H1 (cell line): ENCODE measurements at regions not wholly inside any gene's neighbourhood (a gene's known extent, or its start where the extent isn't known, plus 50 kb on each side); places are given as distances from the start of the nearest gene placed in this dataset.

ENCODE experiments used
- CTCF ChIA-PET: fragments of 300-600 bp; sonication (Branson Sonifier 250); formaldehyde crosslinking; loops from one replicate; lab custom pipeline; 2021; ENCODE audit not compliant: partially characterized antibody; lab: Charles Lee
- POLR2A ChIA-PET: fragments of 300-600 bp; sonication (Branson Sonifier 250); formaldehyde crosslinking; loops from one replicate; lab custom pipeline; 2021; ENCODE audit warnings: inconsistent platforms; ENCODE audit not compliant: partially characterized antibody; lab: Charles Lee
- DNase-seq, 2 experiments: peaks; one replicate each; pipeline versions ENCODE4 v3.0.0 to v3.0.0-alpha.2; 2010 to 2022; ENCODE audit warnings: low spot score in 2 of 2, low read depth in 1 of 2, mixed read lengths in 1 of 2
- FAIRE-seq: peaks from 2 replicates; lab custom pipeline; 2011; peaks lifted over from hg19 to GRCh38; lab: Jason Lieb, UNC
- H2AFZ ChIP-seq: 2 replicates; pipeline ENCODE4 v1.8.1; 2012; ENCODE audit warnings: low read length, inconsistent platforms
- H2AK5ac ChIP-seq: 2 replicates; pipeline ENCODE4 v1.6.1; 2013; ENCODE audit warnings: low read depth, low read length
- H2BK120ac ChIP-seq: replicated peaks from 2 replicates; pipeline ENCODE3; 2013; ENCODE audit warnings: low read depth, low read length, inconsistent platforms
- H2BK12ac ChIP-seq: 2 replicates; pipeline ENCODE4 v1.6.1; 2013; ENCODE audit warnings: low read depth, low read length
- H2BK15ac ChIP-seq: 2 replicates; pipeline ENCODE4 v1.6.1; 2013; ENCODE audit warnings: low read length
- H2BK20ac ChIP-seq: 2 replicates; pipeline ENCODE4 v1.6.1; 2013; ENCODE audit warnings: low read length
- H2BK5ac ChIP-seq: 2 replicates; pipeline ENCODE4 v1.6.1; 2013; ENCODE audit warnings: low read depth, low read length
- H3K14ac ChIP-seq: 2 replicates; pipeline ENCODE4 v1.6.1; 2013; ENCODE audit warnings: inconsistent platforms; ENCODE audit not compliant: insufficient read length
- H3K18ac ChIP-seq: 2 replicates; pipeline ENCODE4 v1.6.1; 2013; ENCODE audit warnings: low read length; ENCODE audit errors: extremely low read depth
- H3K23ac ChIP-seq: 2 replicates; pipeline ENCODE4 v1.6.1; 2013; ENCODE audit warnings: inconsistent platforms; ENCODE audit not compliant: insufficient read length
- H3K23me2 ChIP-seq: 2 replicates; pipeline ENCODE4 v1.6.1; 2013; ENCODE audit warnings: low read depth, low read length
- H3K27ac ChIP-seq: 2 replicates; pipeline ENCODE4 v1.6.1; 2011; ENCODE audit warnings: low read depth, low read length, inconsistent platforms
- H3K27me3 ChIP-seq, 4 experiments: replicated peaks in 1 of 4; 1 replicate in 1 of 4; 2 replicates in 3 of 4; pipeline versions ENCODE4 v1.6.1 to v1.8.1; 2011 to 2013; ENCODE audit warnings: low read length in 3 of 4, mild to moderate bottlenecking in 3 of 4, inconsistent platforms in 2 of 4, mixed read lengths in 2 of 4, moderate library complexity in 1 of 4; ENCODE audit not compliant: control insufficient read depth in 3 of 4, insufficient read depth in 3 of 4; ENCODE audit errors: extremely low read depth in 1 of 4
- H3K36me3 ChIP-seq, 4 experiments: 2 replicates each; pipeline versions ENCODE4 v1.6.1 to v1.8.1; 2011 to 2013; ENCODE audit warnings: mild to moderate bottlenecking in 4 of 4, low read length in 3 of 4, moderate library complexity in 2 of 4, control low read depth in 1 of 4, inconsistent platforms in 1 of 4; ENCODE audit not compliant: insufficient read depth in 4 of 4, control insufficient read depth in 2 of 4
- H3K4ac ChIP-seq: replicated peaks from 2 replicates; pipeline ENCODE3; 2013; ENCODE audit warnings: low read length, low read depth, mixed read lengths, inconsistent platforms; ENCODE audit not compliant: insufficient read length
- H3K4me1 ChIP-seq, 4 experiments: replicated peaks in 1 of 4; 1 replicate in 1 of 4; 2 replicates in 3 of 4; pipeline versions ENCODE4 v1.6.1 to v1.8.1; 2011 to 2013; ENCODE audit warnings: low read length in 3 of 4, inconsistent platforms in 2 of 4, mixed read lengths in 1 of 4; ENCODE audit not compliant: insufficient read depth in 4 of 4, control insufficient read depth in 3 of 4
- H3K4me2 ChIP-seq, 2 experiments: 2 replicates each; pipeline versions ENCODE4 v1.6.1 to v1.8.1; 2011 to 2013; ENCODE audit warnings: low read depth in 2 of 2, low read length in 2 of 2, control low read depth in 1 of 2, inconsistent platforms in 1 of 2, mild to moderate bottlenecking in 1 of 2; ENCODE audit not compliant: insufficient read depth in 1 of 2
- H3K4me3 ChIP-seq, 4 experiments: fragments of 200-600, 300-600 bp in 1 of 4; sonication (generic), shearing (Covaris generic), sonication (Bioruptor Twin) in 1 of 4; 2 replicates each; pipeline versions ENCODE4 v1.5.1 to v1.8.1; 2011 to 2016; ENCODE audit warnings: low read length in 4 of 4, low read depth in 3 of 4, control low read depth in 2 of 4, inconsistent platforms in 2 of 4, mild to moderate bottlenecking in 2 of 4, mixed read lengths in 1 of 4, moderate library complexity in 1 of 4; ENCODE audit not compliant: insufficient read depth in 2 of 4; ENCODE audit errors: extremely low read depth in 1 of 4
- H3K56ac ChIP-seq: replicated peaks from 2 replicates; pipeline ENCODE3; 2013; ENCODE audit warnings: low read depth, mild to moderate bottlenecking, mixed read lengths, low read length, inconsistent platforms; ENCODE audit not compliant: insufficient read length
- H3K79me1 ChIP-seq: 2 replicates; pipeline ENCODE4 v1.6.1; 2013; ENCODE audit warnings: low read depth, low read length, control low read depth
- H3K79me2 ChIP-seq, 2 experiments: 2 replicates each; pipeline versions ENCODE4 v1.6.1 to v1.8.1; 2012 to 2013; ENCODE audit warnings: low read length in 2 of 2, mild to moderate bottlenecking in 2 of 2, inconsistent platforms in 1 of 2; ENCODE audit not compliant: insufficient read depth in 2 of 2, control insufficient read depth in 1 of 2
- H3K9ac ChIP-seq, 4 experiments: replicated peaks in 1 of 4; 1 replicate in 1 of 4; 2 replicates in 3 of 4; pipeline versions ENCODE4 v1.6.1 to v1.8.1; 2011 to 2013; ENCODE audit warnings: low read depth in 3 of 4, low read length in 3 of 4, control low read depth in 2 of 4, mild to moderate bottlenecking in 2 of 4, moderate library complexity in 2 of 4, inconsistent platforms in 1 of 4; ENCODE audit errors: extremely low read depth in 1 of 4
- H3K9me3 ChIP-seq, 2 experiments: 2 replicates each; pipeline versions ENCODE4 v1.6.1 to v1.8.1; 2012 to 2013; ENCODE audit warnings: mild to moderate bottlenecking in 2 of 2, moderate library complexity in 2 of 2, control low read depth in 1 of 2, inconsistent platforms in 1 of 2, low read depth in 1 of 2, low read length in 1 of 2, mixed read lengths in 1 of 2; ENCODE audit not compliant: insufficient read depth in 2 of 2
- H4K20me1 ChIP-seq, 2 experiments: replicated peaks in 1 of 2; 2 replicates each; pipeline versions ENCODE3 to v1.8.1; 2011 to 2013; ENCODE audit warnings: inconsistent platforms in 2 of 2, low read length in 2 of 2, mild to moderate bottlenecking in 1 of 2; ENCODE audit not compliant: insufficient read depth in 2 of 2, control insufficient read depth in 1 of 2
- H4K5ac ChIP-seq: 2 replicates; pipeline ENCODE4 v1.6.1; 2013; ENCODE audit warnings: low read length, low read depth, mixed read lengths, inconsistent platforms; ENCODE audit not compliant: insufficient read length
- H4K8ac ChIP-seq: 2 replicates; pipeline ENCODE4 v1.8.0; 2013; ENCODE audit warnings: mild to moderate bottlenecking, moderate library complexity, low read length, inconsistent platforms; ENCODE audit not compliant: insufficient read depth; ENCODE audit errors: extremely low read depth
- H4K91ac ChIP-seq: replicated peaks from 2 replicates; pipeline ENCODE3; 2013; ENCODE audit warnings: low read length, mixed read lengths, inconsistent platforms; ENCODE audit not compliant: insufficient read length
- EP300 ChIP-seq, 2 experiments: IDR thresholded peaks; 1 replicate in 1 of 2; 2 replicates in 1 of 2; pipeline ENCODE4 v1.6.1; 2011 to 2012; ENCODE audit warnings: low read depth in 2 of 2, low read length in 2 of 2, mild to moderate bottlenecking in 2 of 2, borderline replicate concordance in 1 of 2, inconsistent platforms in 1 of 2, moderate library complexity in 1 of 2
- POU5F1 ChIP-seq: IDR thresholded peaks from 2 replicates; pipeline ENCODE4 v1.6.1; 2011; ENCODE audit warnings: low read depth, mild to moderate bottlenecking, low read length, moderate library complexity
- RFX5 ChIP-seq: IDR thresholded peaks from 2 replicates; pipeline ENCODE4 v1.6.1; 2011; ENCODE audit warnings: low read depth, low read length, improper control_type of control experiment, borderline replicate concordance
- SAP30 ChIP-seq: fragments of 300-600 bp; sonication (generic); IDR thresholded peaks from 2 replicates; pipeline ENCODE4 v1.7.1; 2012; ENCODE audit warnings: low read length, moderate library complexity, mild to moderate bottlenecking, inconsistent platforms; ENCODE audit not compliant: insufficient read depth, insufficient replicate concordance
- SIX5 ChIP-seq: IDR thresholded peaks from 2 replicates; pipeline ENCODE4 v1.6.1; 2011; ENCODE audit warnings: mild to moderate bottlenecking, low read depth, low read length
- TAF1 ChIP-seq: IDR thresholded peaks from 2 replicates; pipeline ENCODE4 v1.6.1; 2011; ENCODE audit warnings: mild to moderate bottlenecking, low read depth, low read length
- YY1 ChIP-seq: IDR thresholded peaks from 2 replicates; pipeline ENCODE4 v1.6.1; 2011; ENCODE audit warnings: low read depth, mild to moderate bottlenecking, low read length
- whole genome bisulfite sequencing, 2 experiments: shearing (Covaris generic) in 1 of 2; methylation state at CpG; one replicate each; pipeline versions ENCODE4 v1.1.6 to v1.1.7; 2013 to 2015; ENCODE audit warnings: low lambda C conversion rate in 2 of 2, mixed read lengths in 2 of 2, inconsistent platforms in 1 of 2, low coverage in 1 of 2, missing lambda C conversion rate in 1 of 2; ENCODE audit not compliant: insufficient replicate concordance in 2 of 2, insufficient coverage in 1 of 2, insufficient read length in 1 of 2; ENCODE audit errors: extremely low coverage in 1 of 2, missing lambda C conversion rate in 1 of 2; 5-methylcytosine and 5-hydroxymethylcytosine counted together
- TF ChIP-seq, protein P1 (sequence below): IDR thresholded peaks from 2 replicates; pipeline ENCODE4 v1.6.1; 2012; ENCODE audit warnings: inconsistent platforms

DNA sequence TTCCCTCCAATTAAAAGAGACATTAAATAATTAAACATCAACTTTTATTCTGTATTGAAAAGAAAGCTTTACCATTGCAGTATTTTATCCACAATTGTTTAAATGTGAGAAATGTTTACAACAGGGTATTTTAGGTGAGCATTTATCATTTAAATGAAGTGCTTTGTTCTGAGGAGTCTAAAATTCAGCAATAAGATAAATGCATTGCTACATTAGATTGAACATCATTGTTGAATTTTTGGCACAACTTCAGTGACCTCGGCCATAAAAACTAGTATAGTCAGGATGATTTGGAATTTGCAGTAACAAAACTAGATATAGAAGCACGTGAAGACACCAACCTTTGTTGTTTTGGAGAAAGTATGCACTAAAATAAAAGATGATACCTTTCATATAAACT is 692.9 kb downstream of the USP25 start:
- H2BK12ac ChIP-seq, result no peak overlapping the region
- H3K4me1 ChIP-seq, result no peaks in the 10 kb centered on the region
- no peak overlapping the region for H3K27ac ChIP-seq
- no peak overlapping the region for H2BK5ac ChIP-seq
- H3K79me2 ChIP-seq, result no peaks in the 10 kb centered on the region
- H3K23me2 ChIP-seq, result no peaks in the 10 kb centered on the region
- no peaks in the 10 kb centered on the region for H3K36me3 ChIP-seq
- WGBS, 2 experiments, result 91% methylated on average over 2 of the region's 2 CpGs; no CpG with 5 or more reads in 1 of the 2 experiments
- no peak overlapping the region for H2BK20ac ChIP-seq
- no peak for FAIRE-seq
- H3K4me2 ChIP-seq, result no peak overlapping the region
- TF ChIP-seq EP300 (IDR thresholded peaks at IDR 0.05; ENCODE audit: borderline replicate concordance in 1 of 2, low read depth in 2 of 2, low read length in 2 of 2) (no peak), POU5F1 (no peak), YY1 (no peak), TAF1 (no peak), SAP30 (no peak), RFX5 (no peak), SIX5 (no peak)
- TF ChIP-seq, protein P1, sequence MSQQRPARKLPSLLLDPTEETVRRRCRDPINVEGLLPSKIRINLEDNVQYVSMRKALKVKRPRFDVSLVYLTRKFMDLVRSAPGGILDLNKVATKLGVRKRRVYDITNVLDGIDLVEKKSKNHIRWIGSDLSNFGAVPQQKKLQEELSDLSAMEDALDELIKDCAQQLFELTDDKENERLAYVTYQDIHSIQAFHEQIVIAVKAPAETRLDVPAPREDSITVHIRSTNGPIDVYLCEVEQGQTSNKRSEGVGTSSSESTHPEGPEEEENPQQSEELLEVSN, result no peak
- no peak overlapping the region for H3K9ac ChIP-seq
- no peak overlapping the region for H4K91ac ChIP-seq
- ChIA-PET POLR2A (no interaction called here), CTCF (no interaction called here)
- no peak overlapping the region for H3K23ac ChIP-seq
- no peak overlapping the region for H2AK5ac ChIP-seq
- no peaks in the 10 kb centered on the region for H3K79me1 ChIP-seq
- H2BK120ac ChIP-seq, result no peak overlapping the region
- H2BK15ac ChIP-seq, result no peak overlapping the region
- no peak overlapping the region for H4K8ac ChIP-seq
- H3K27me3 ChIP-seq, result no peaks in the 10 kb centered on the region
- no peak overlapping the region for H2AFZ ChIP-seq
- no peak overlapping the region for H3K56ac ChIP-seq
- H4K5ac ChIP-seq, result no peak overlapping the region
- H3K18ac ChIP-seq, result no peak overlapping the region
- no peak overlapping the region for H3K14ac ChIP-seq
- H3K9me3 ChIP-seq, result no peaks in the 10 kb centered on the region
- H3K4me3 ChIP-seq, result no peak overlapping the region
- H3K4ac ChIP-seq, result no peak overlapping the region
- no peaks in the 10 kb centered on the region for H4K20me1 ChIP-seq
- no peak for DNase-seq
